Esophagus mucosa (tissue), 1 donor: ENCODE measurements at regions not wholly inside any gene's neighbourhood (a gene's known extent, or its start where the extent isn't known, plus 50 kb on each side); places are given as distances from the start of the nearest gene placed in this dataset.

Source experiments
- ATAC-seq: fragments of 200-7000 bp; cut with Tn5 transposase; one replicate; pipeline ENCODE4 v1.9.1; 2020
- donor health status: DM: yes; HTN: yes; CAD: no.

DNA sequence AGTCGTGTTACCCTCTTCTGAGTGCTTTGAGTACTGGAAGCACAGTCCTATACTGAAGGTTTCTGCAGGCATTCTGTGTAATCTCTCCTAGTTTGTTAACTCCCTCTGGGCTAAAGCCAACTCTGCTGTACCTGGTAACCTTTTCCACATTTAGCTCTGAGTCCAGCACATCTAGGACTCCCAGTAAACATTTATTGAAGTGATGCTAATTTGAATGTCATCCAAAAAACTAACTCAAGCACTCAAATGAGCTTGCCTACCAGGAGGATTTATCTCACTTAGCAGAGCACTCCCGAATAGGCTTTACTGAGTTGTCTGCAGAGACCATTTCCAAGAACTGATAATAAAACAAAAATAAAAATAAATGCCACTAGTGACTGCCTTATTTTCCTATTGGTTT, 79.5 kb upstream of the NFIB start:
- no peak for ATAC-seq

DNA sequence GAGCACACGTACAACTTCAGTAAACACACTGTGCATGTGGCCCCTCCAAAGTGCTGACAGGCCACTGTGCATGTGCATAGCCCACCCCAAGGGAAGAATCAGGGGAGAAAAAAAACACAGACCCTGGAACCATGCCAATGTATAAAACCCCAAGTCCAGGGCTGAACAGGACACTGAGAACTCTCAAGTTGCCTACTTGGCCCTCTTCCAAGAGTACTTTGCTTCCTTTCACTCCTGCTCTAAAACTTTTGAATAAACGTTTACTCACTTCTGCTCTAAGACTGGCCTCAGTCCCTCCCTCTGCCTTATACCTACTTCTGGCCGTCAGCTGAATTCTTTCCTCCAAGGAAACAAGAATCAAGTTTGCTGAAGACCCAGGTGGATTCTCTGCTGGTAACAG, 77.7 kb upstream of the NFIB start:
- ATAC-seq, result no peak

DNA sequence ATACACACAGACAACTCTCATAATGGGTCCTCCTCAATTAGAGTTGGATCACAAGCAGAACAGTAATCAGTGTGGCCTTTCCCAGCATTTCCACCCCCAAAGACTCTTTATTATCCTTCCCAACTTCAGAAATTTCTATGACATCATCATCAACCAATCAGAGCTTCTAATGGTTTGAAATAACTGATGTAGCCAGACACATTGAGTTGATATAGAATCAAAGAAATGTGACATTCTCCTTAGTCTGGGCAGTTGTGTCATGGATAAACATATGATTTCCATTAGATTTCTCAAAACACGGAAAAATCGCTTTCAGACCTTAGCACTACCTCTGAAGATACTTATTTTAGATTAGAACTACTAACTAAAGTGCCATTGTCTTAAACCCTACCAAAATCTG, 75.7 kb upstream of the NFIB start:
- ATAC-seq, result no peak

DNA sequence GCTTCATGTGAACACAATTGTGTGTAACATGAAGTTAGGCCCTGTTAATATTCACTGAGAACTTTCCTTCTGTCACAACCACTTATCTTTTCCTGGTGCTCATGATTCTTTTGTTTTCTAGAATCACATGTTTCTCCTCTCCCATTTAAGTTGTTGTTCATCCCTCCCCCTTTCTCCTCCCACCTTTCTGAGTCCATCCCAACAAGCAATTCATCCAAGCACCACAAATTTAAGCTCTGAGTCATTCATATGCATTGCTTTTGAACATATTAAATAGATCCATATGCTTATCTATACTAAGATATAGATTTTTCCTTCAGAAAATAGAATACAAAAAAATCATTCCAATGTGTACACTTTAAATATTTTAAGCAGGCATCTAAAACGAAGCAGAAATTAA, 75.2 kb upstream of the NFIB start:
- ATAC-seq, result no peak

DNA sequence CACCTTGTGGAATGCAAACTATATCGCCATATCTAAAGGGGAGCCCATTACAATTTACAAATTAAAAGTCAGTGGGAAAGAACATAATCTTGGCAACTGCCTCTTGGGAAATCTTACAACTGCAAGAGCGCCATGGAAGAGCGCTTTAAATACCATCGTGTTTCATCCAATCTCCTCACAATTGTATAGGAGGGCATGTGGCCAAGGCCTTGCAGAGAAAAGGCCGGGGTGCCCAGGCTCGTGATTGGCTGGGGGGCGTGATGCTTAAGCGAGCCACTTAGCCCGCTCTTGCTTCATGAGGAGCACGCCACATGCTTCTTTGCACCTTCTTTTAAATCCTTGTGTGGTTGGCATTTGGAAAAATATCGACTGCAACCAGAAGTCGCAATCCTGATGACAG, 69.8 kb upstream of the NFIB start:
- no peak for ATAC-seq

DNA sequence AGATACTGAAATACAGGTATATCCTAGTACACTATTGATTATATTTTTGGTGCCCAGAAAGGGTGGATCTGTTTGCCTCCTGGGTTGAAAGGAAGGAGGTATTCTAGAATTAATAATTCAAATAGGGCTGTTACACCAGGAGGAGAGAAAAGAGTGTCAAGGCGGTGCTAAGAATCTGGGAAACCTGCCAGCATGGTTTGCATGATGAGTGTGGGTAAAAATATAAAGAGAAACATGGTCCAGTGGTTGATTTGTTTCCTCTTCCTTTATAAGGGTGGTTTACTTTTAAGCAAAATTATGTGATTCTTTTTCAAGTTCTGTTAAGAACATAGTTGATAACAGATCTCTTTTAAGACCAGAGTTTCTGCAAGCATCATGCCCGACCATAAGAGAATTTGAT, 69.4 kb upstream of the NFIB start:
- ATAC-seq, result no peak

DNA sequence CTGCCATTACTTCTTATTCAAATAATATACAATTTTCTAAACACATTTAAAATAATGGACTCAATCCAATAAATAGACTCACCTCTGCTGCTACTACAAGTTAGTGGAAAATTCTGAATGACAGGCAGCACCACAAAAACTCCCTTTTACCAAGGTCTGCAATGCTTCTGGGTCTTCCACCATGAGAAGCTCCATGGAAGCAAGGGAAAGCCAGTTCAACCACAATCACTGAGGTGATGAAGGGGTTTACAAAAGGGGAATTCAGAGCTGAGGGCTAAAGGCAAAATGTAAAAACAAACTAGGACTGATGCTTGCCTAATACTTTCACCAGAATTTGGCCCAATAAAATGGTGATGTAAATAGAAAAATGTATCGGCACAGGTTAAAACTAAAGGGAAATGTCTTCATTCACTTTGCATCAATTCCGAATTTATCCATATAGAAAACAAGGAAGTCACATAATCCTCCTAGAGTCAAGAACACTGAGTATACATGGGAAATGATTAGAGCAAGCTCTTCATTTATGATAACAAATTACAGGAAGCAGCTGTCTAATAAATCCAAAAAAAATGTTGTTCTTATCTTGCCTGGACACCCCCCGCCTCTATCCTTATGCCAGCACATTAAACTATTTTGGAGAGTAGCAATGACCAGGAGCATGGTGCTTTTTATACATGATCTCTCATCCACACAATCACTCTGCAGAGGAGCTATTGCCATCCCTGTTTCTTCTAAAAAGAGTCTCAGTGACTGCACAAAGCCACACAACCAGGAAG, 66.3 kb upstream of the NFIB start:
- ATAC-seq, result no peak

DNA sequence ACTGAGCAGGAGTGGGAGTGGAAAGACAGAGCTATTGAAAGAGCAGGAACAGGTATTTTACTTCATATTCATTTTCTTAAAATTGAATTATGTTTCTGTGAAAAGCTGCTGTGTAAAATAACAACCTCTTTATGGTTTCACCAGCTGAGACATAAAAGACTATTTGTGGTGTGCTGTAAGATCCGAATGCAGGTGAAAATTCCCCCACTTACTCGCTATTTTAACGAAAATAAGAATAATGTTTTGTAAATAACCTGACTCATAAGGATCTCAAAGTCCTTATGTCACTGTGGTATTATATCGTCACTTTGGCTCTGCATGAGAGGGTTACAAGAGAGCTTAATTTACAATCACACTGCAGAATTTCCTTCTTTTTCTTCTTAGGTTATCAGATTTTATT, 65.3 kb upstream of the NFIB start:
- ATAC-seq, result no peak

DNA sequence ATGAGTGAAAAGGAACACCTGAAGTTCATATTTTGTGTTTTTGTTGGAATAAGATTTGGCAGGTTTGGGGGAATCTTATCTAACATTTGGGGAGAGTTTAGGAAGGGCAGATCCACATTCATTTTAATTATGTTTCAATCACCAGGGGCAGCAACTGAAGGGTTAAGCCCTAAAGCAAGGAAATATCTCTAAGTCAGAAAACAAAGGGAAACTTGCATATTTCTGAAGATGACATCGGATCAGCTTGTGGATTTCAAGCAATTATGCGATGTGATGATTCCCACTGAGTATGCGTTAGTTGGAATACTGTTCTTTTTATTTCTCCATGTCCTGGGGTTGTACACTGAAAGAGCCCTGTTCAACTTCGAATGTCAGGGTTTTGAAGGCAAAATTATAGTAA, 59.8 kb upstream of the NFIB start:
- ATAC-seq, result no peak

DNA sequence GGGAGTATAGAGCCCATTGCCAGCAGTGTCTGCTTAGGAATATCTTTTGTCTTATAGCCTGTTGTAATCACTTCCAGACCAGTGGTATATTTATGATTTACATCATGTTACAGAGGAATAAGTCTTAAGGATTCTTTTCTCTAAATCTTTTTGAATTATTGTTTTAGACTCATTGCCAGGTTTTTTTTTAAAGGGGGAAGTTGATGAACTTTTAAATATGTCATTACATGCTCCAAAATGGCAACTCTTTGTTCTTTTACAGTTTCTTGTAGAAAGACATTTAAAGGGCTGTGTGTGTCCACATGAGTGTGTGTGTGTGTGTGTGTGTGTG, 59.4 kb upstream of the NFIB start:
- ATAC-seq, result no peak

DNA sequence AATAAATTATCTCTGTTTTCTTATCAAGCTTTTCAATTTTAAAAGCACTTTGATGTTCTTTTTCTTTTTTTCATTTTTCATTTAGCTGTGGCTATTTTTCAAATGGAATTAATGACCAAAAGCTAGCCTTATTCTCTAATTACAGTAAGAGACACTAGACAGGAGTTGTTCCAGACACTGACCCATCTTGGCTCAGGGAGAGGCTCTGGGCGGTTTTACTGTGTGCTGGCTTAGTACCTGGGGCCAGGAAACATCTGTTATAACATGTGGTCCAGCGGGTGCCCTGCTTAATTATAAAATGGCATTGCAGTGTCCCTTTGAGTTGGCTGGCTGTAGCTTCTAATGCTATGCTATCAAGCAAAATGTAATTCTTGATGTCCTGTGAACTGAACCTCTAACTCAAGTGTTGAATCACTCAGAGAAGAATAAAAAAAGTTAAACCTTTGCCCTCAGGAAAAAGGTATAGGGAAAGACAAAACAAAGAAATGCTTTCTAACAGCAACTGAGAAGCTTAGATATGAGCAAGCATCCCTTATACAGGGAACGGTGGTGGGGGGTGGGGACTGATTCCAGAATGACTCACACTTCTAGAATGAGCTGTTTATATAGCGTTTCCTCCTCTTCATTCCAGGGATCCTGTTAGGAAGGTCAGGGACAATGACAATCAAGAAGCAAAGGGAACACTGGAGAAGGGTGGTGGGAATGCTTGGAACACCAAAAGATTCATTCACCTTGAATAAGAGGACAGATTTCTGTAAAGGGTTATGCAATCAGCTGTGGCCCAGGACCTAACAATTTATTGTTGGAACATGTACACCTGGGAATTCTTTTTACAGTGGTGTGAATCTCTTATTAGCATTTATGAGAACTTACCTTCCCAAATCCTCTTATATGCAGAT, 58.7 kb upstream of the NFIB start:
- ATAC-seq, result peak; percentile 79

DNA sequence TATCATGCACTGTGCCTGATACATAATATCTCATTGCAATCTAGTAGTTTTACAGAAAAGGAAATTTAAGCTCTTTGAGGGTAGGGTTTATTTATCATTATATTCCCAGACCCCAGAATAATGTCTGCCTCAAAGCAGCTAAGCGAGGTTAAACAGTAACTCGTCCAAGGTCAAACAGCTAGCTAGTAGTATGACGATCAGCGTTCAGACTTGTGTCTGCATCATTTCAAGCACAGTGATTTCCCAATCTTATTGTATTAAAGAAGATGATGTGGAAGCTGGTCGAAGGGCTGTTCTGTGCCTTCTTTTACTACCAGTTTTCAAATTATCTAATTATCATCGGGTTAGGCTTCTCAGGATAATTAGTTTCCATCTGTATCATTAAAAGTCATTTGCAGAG, 55.1 kb upstream of the NFIB start:
- no peak for ATAC-seq

DNA sequence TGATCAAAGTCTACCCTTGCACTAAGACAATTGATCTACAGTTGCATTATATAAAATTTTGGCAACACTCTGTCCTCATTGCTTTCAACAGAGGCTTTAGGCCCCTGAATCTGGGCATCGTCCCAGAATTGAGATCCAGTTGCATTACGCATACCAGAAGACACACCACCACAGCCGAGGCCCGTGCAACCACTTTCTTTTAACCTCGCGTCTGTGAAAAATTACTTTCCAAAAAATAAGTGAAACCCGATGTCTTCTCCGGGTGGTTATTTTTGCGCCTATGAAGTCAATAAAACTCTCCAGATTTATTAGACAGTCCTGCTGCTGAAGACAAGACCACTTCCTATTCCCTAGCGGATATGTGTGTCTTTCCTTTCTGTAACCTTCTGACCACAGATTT, 52.1 kb upstream of the NFIB start:
- ATAC-seq, result no peak

DNA sequence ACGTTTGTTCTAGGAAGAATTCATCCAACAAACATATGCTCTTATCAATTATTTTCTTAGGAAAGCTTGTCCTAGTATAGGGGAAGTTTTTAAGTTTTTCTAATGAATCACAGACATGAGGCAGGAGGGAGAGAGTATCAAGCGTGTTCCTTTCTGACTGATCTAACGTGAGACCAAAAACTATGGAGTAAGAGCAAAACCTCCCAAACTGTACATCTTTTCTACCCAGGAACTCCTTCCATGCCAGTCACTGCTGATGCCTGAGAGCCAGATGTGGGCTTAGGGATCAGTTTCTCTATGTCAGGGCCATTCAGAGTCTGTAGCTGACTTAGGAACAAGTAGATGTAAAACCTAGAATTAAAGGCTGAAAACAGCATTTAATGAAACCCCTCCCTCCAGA, 51.7 kb upstream of the NFIB start:
- no peak for ATAC-seq
